ENCODE measurements at regions not wholly inside any gene's neighbourhood (a gene's known extent, or its start where the extent isn't known, plus 50 kb on each side); places are given as distances from the start of the nearest gene placed in this dataset.

- no peak for TF ChIP-seq CTCF (conservative IDR thresholded peaks at IDR 0.05)
- no peak for TF ChIP-seq ZFX (IDR thresholded peaks at IDR 0.05)
Observed at GRCh38 chrX:42837101-42837726, 59.3 kb upstream of the PPP1R2C start.
